ENCODE measurements at regions not wholly inside any gene's neighbourhood (a gene's known extent, or its start where the extent isn't known, plus 50 kb on each side); places are given as distances from the start of the nearest gene placed in this dataset.

DNA sequence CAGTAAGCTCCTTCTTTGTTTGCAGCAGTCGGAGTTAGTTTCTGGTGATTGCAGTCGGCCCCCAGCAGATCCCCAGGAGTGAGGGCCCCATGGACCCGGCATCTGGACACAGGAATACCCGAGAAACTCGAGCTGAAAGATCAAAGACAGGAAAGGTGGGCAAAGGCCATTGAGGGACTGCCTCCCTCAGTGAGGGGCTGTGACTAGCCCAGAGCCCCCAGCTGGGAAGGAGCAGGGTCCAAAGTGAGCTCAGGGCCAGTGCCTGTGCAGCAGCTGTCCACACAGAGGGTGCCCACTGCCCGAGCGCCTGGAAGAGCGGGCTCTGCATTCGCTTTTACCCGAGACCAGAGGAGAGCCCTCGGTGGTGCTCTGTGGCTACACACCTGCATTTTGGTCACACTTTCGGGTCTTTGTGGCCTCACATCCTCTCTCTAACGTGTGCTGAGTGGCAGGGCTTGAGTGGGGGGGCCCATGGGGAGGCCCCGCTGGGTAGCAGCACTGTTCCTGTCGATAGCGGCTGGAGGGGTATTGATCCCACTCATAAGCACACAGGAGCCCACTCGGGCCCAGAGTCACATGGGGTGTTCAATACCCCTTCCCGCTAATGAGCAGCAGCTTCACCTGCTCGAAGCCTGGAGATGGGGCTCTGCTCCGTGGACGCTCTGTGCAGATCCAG, 532.9 kb downstream of the TBC1D22A start:
- no peak for ATAC-seq (ENCODE audit: low read depth in 2 of 2)

DNA sequence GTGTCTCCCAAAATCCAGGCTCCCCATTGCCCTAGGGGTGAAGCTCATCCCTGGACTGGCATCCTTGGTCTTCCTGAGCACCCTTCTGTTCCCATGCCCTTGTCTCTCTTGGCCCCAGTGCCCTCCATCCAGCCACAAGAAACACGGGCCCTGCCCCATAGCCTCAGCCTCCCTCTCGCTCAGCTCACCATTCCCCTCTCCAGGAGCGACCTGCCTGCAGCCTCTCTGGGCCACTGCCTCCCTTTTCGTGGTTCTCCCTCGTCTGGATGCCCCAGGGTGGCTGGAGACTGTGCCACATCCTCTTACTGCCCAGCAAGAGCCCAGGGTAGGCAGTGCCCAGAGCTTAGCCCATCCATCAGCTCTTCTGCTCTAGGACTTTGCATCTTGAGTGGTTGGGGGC, 532.1 kb downstream of the TBC1D22A start:
- Histone ChIP-seq H3K27me3 (ENCODE audit: control insufficient read depth, insufficient read depth, low read length) (no peaks in the 10 kb centered on the region), H3K4me1 (ENCODE audit: control insufficient read depth, insufficient read depth, low read length, poor library complexity, severe bottlenecking) (no peaks in the 10 kb centered on the region), H3K9me3 (ENCODE audit: control insufficient read depth in 2 of 2, low read length in 2 of 2) (no peaks in the 10 kb centered on the region), H3K4me3 (ENCODE audit: low read depth, low read length) (no peak overlapping the region), H3K36me3 (ENCODE audit: control insufficient read depth, insufficient read depth, low read length) (no peaks in the 10 kb centered on the region), H3K27ac (ENCODE audit: insufficient read depth, low read length, poor library complexity, severe bottlenecking) (no peak overlapping the region)
- Mint-ChIP-seq H3K4me1 (no peaks in the 10 kb centered on the region), H3K27ac (no peak overlapping the region), H3K4me3 (no peak overlapping the region), H3K27me3 (peaks cover 4% of the 10 kb centered on the region), H3K9me3 (peaks cover 0 to 3% (median 0%) of the 10 kb centered on the region in 7 donors), H3K36me3 (no peaks in the 10 kb centered on the region)
- DNase-seq (no peak), ATAC-seq (ENCODE audit: low read depth in 2 of 2) (no peak)

More for the DNA sequence above, 532.9 kb downstream of the TBC1D22A start:
- H3K36me3 Mint-ChIP-seq: no peaks in the 10 kb centered on the region
- H3K27me3 ChIP-seq (ENCODE audit: control insufficient read depth, insufficient read depth, low read length): no peaks in the 10 kb centered on the region
- no peaks in the 10 kb centered on the region for H3K9me3 ChIP-seq (ENCODE audit: control insufficient read depth in 2 of 2, low read length in 2 of 2)
- no peak overlapping the region for H3K27ac Mint-ChIP-seq
- no peak for DNase-seq
- no peaks in the 10 kb centered on the region for H3K36me3 ChIP-seq (ENCODE audit: control insufficient read depth, insufficient read depth, low read length)
- H3K4me3 ChIP-seq (ENCODE audit: low read depth, low read length): no peak overlapping the region
- no peaks in the 10 kb centered on the region for H3K4me1 Mint-ChIP-seq
- H3K9me3 Mint-ChIP-seq: peaks cover 0 to 3% (median 0%) of the 10 kb centered on the region in 7 donors
- no peak overlapping the region for H3K4me3 Mint-ChIP-seq
- peaks cover 4% of the 10 kb centered on the region for H3K27me3 Mint-ChIP-seq
- no peak overlapping the region for H3K27ac ChIP-seq (ENCODE audit: insufficient read depth, low read length, poor library complexity, severe bottlenecking)
- no peaks in the 10 kb centered on the region for H3K4me1 ChIP-seq (ENCODE audit: control insufficient read depth, insufficient read depth, low read length, poor library complexity, severe bottlenecking)

DNA sequence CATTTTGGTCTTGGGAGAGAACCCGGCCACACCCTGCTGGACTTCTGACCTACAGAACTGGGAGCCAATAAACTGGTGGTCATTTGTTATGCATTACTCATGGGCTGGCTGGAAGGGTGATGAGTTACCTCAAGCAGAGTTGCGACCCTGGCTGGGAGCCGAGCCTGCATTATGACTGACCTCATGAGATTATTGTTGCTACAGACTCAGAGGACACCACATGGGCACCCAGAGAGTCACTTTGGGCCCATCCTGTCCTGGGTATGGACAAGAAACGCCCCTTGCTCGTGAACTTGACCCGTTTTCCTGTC, 531.7 kb downstream of the TBC1D22A start:
- H3K4me1 ChIP-seq (ENCODE audit: control insufficient read depth, insufficient read depth, low read length, poor library complexity, severe bottlenecking): no peaks in the 10 kb centered on the region
- Mint-ChIP-seq H3K9me3 (peaks cover 0 to 3% (median 0%) of the 10 kb centered on the region in 7 donors), H3K27ac (no peak overlapping the region), H3K4me1 (no peaks in the 10 kb centered on the region), H3K36me3 (no peaks in the 10 kb centered on the region), H3K4me3 (no peak overlapping the region), H3K27me3 (peaks cover 4% of the 10 kb centered on the region)
- no peak for DNase-seq
- H3K36me3 ChIP-seq (ENCODE audit: control insufficient read depth, insufficient read depth, low read length): no peaks in the 10 kb centered on the region
- H3K4me3 ChIP-seq (ENCODE audit: low read depth, low read length): no peak overlapping the region
- H3K9me3 ChIP-seq (ENCODE audit: control insufficient read depth in 2 of 2, low read length in 2 of 2): no peaks in the 10 kb centered on the region
- no peak for ATAC-seq (ENCODE audit: low read depth in 2 of 2)
- H3K27ac ChIP-seq (ENCODE audit: insufficient read depth, low read length, poor library complexity, severe bottlenecking): no peak overlapping the region
- H3K27me3 ChIP-seq (ENCODE audit: control insufficient read depth, insufficient read depth, low read length): no peaks in the 10 kb centered on the region

DNA sequence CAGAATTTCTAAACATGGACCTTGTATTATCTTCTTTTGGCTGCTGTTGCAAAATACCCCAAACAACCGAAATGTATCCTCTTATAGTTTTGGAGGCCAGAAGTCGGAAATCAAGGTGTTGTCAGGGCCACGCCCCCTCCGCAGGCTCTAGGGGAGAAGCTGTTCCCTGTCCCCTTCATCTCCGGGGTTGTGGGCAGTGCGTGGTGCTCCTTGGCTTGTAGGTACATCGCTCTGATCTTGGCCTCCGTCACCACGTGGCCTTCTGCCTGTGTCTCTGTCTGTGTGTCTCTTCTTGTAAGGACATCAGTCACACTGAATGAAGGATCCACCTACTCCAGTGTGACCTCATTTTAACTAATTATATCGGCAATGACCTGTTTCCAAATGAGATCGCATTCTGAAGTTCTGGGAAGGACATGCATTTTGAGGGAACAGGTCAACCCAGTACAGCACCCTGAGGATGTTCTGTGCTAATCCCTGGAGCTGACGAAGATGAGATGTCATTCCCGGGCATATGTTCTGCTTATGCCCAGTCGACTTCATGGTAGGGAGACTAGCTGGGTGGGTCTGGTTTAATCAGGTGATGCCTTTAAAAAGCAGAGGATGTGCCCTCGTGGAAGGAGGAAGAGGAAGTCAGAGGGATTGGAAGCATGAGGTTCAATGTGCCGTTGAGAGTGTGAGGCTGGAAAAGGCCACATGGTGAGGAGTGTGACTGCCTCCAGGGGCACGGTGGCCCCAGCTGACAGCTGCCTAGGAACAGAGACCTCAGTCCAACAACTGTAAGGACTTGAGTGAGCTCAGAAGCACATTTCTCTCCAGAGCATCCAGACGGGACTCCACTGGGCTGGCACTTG, 531.1 kb downstream of the TBC1D22A start:
- ATAC-seq (ENCODE audit: low read depth in 2 of 2) (no peak), DNase-seq (no peak)
- Histone ChIP-seq H3K36me3 (ENCODE audit: control insufficient read depth, insufficient read depth, low read length) (no peaks in the 10 kb centered on the region), H3K27ac (ENCODE audit: insufficient read depth, low read length, poor library complexity, severe bottlenecking) (no peak overlapping the region), H3K4me1 (ENCODE audit: control insufficient read depth, insufficient read depth, low read length, poor library complexity, severe bottlenecking) (no peaks in the 10 kb centered on the region), H3K4me3 (ENCODE audit: low read depth, low read length) (no peak overlapping the region), H3K27me3 (ENCODE audit: control insufficient read depth, insufficient read depth, low read length) (no peaks in the 10 kb centered on the region), H3K9me3 (ENCODE audit: control insufficient read depth in 2 of 2, low read length in 2 of 2) (no peaks in the 10 kb centered on the region)
- Mint-ChIP-seq H3K27ac (peak overlapping the region in 1 of 3 donors; percentile 53), H3K27me3 (peaks cover 4% of the 10 kb centered on the region), H3K4me3 (no peak overlapping the region), H3K36me3 (no peaks in the 10 kb centered on the region), H3K4me1 (no peaks in the 10 kb centered on the region), H3K9me3 (peaks cover 0 to 3% (median 0%) of the 10 kb centered on the region in 7 donors)

DNA sequence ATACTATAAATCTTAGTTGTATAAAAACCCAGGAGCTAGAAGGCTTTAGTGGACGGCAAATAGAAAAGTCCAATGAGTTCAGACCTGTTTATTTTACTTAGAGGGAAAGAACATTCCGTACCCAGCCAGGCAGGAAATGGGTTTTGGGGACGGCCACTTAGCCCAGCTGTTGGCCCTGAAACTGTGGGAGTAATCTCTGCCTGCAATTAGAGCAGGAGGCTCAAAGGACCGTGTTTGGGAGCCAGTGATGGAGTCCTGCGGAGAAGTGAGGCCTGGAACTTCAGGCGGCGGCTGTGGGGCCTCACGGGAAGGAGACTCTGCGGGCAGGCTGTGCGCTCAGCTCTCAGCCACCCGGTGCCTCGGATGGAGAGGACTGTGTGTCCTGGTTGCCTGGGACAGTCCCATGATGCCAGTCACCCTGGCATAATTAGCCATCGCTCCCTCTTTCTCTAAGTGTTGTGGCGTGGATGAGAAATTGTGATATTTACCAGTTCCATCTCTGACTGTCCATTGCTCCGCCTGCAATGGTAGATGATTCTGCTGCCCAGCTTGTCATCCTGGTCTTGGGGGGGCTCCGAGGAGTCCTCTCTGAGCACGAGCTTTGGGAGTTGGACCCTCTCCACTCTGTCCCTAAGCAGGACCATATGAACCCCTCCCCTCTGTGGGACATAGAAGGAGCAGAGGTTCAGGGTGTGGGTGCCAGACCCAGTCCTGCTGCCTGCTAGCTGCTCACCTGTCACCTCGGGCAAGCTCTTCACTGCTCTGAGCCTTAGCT, 530.3 kb downstream of the TBC1D22A start:
- DNase-seq: no peak
- H3K27me3 Mint-ChIP-seq: peaks cover 4% of the 10 kb centered on the region

DNA sequence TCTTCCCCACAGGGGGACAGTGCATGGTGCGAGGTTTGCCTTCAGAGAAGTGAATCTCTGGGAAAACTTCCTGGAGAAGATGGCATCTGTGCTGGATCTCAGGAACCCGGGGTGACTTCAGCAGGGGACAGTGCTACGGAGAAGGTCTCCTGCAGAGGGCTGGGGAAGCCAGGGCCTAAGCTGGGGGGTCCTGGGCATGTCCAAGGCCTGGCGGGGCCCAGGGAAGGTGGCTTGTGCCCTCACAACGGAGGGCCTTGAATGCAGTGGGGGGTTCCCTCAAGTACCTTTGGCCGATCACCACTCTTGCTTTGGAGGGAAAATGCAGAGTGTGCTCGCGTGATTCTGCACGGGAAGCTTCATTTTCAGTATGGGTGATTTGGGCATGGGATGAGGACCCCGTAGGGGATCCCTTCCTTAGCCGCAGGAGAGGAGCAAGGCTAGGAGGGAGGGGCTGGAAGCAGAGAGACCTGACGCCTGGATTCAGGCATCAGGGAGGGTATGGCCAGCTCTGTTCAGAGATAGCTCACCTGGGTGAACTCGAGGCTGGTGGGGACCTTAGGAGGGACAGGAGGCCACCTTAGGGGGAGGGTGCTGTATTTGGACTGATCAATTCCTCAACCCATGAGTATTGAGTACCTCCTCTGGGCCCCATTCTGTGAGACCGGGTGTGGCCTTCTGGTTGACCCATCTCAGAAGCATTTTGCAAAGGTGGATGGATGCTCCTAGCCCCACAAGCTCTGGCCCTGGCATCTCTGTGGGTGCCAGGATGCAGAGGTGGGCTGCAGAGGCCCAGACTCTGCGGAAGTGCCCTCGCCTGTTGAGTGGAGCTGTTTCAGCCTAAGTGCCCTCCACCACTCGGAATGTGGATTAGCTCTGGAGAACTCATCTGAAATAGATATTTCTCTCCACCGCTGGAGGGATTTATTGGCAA, 529.4 kb downstream of the TBC1D22A start:
- ATAC-seq (ENCODE audit: low read depth in 2 of 2) (no peak), DNase-seq (no peak)
- H3K9me3 Mint-ChIP-seq: no peaks in the 10 kb centered on the region
- no peaks in the 10 kb centered on the region for H3K9me3 ChIP-seq (ENCODE audit: control insufficient read depth in 2 of 2, low read length in 2 of 2)
- H3K36me3 ChIP-seq (ENCODE audit: control insufficient read depth, insufficient read depth, low read length): no peaks in the 10 kb centered on the region
- H3K4me3 Mint-ChIP-seq: no peak overlapping the region
- H3K27ac Mint-ChIP-seq: no peak overlapping the region
- no peaks in the 10 kb centered on the region for H3K4me1 Mint-ChIP-seq
- peaks cover 4% of the 10 kb centered on the region for H3K27me3 Mint-ChIP-seq
- no peaks in the 10 kb centered on the region for H3K4me1 ChIP-seq (ENCODE audit: control insufficient read depth, insufficient read depth, low read length, poor library complexity, severe bottlenecking)
- no peak overlapping the region for H3K27ac ChIP-seq (ENCODE audit: insufficient read depth, low read length, poor library complexity, severe bottlenecking)
- H3K4me3 ChIP-seq (ENCODE audit: low read depth, low read length): no peak overlapping the region
- H3K36me3 Mint-ChIP-seq: no peaks in the 10 kb centered on the region
- no peaks in the 10 kb centered on the region for H3K27me3 ChIP-seq (ENCODE audit: control insufficient read depth, insufficient read depth, low read length)

More for the DNA sequence above, 530.3 kb downstream of the TBC1D22A start:
- no peaks in the 10 kb centered on the region for H3K4me1 ChIP-seq (ENCODE audit: control insufficient read depth, insufficient read depth, low read length, poor library complexity, severe bottlenecking)
- no peaks in the 10 kb centered on the region for H3K36me3 Mint-ChIP-seq
- H3K36me3 ChIP-seq (ENCODE audit: control insufficient read depth, insufficient read depth, low read length): no peaks in the 10 kb centered on the region
- H3K9me3 Mint-ChIP-seq: peaks cover 0 to 3% (median 0%) of the 10 kb centered on the region in 7 donors
- no peaks in the 10 kb centered on the region for H3K27me3 ChIP-seq (ENCODE audit: control insufficient read depth, insufficient read depth, low read length)
- H3K4me1 Mint-ChIP-seq: no peaks in the 10 kb centered on the region
- no peak overlapping the region for H3K27ac ChIP-seq (ENCODE audit: insufficient read depth, low read length, poor library complexity, severe bottlenecking)
- H3K27ac Mint-ChIP-seq: no peak overlapping the region
- no peak for ATAC-seq (ENCODE audit: low read depth in 2 of 2)
- H3K4me3 Mint-ChIP-seq: no peak overlapping the region
- H3K4me3 ChIP-seq (ENCODE audit: low read depth, low read length): no peak overlapping the region
- no peaks in the 10 kb centered on the region for H3K9me3 ChIP-seq (ENCODE audit: control insufficient read depth in 2 of 2, low read length in 2 of 2)
